ENCODE measurements at regions not wholly inside any gene's neighbourhood (a gene's known extent, or its start where the extent isn't known, plus 50 kb on each side); places are given as distances from the start of the nearest gene placed in this dataset.

DNA sequence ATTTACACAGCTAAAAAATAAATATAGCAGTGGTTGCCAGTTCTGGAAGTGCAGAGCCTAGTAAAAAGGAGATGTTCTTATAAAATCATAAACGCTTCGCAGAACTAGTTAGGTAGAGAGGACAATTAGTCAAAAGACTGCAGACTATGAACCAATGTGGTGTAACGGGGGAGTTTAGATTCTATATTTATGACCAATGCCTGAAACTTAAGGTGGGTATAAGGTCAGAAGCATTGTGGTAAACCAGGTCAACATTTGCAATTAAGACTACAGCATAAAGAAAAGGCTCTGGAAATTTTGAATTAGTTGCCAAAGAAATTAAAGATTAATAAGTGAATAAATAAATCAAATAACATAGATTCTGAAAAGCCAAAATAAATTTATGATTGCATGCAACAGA lies 370.4 kb downstream of the PRDM9 start:
- no peaks in the 10 kb centered on the region for H3K4me1 ChIP-seq (ENCODE audit: control insufficient read depth, low read length)
- H3K9me2 ChIP-seq (replicated peaks; ENCODE audit: control insufficient read depth, low read length): no peaks in the 10 kb centered on the region
- H3K79me2 ChIP-seq (ENCODE audit: control insufficient read depth, low read length): no peaks in the 10 kb centered on the region
- TF ChIP-seq CTCF (IDR thresholded peaks at IDR 0.05; ENCODE audit: low read depth, low read length, poor library complexity, severe bottlenecking) (no peak), EZH2phosphoT487 (IDR thresholded peaks at IDR 0.05; ENCODE audit: borderline replicate concordance, low read length) (no peak)
- H3K9me3 ChIP-seq (ENCODE audit: control insufficient read depth, insufficient read depth, low read length): no peaks in the 10 kb centered on the region
- H3K4me3 ChIP-seq (ENCODE audit: low read length): no peak overlapping the region
- H3K36me3 ChIP-seq (ENCODE audit: control insufficient read depth, low read length): no peaks in the 10 kb centered on the region
- no peaks in the 10 kb centered on the region for H3F3A ChIP-seq (ENCODE audit: control insufficient read depth, insufficient read depth)
- H3K27me3 ChIP-seq (ENCODE audit: control insufficient read depth, low read length): no peaks in the 10 kb centered on the region
- H4K20me1 ChIP-seq (ENCODE audit: control insufficient read depth, insufficient read depth, low read depth, low read length): no peaks in the 10 kb centered on the region
- H3K4me2 ChIP-seq (ENCODE audit: low read length): no peak overlapping the region
- no peak overlapping the region for H3K27ac ChIP-seq (ENCODE audit: low read depth, low read length)

- no peak for TF ChIP-seq EZH2phosphoT487 (IDR thresholded peaks at IDR 0.05; ENCODE audit: borderline replicate concordance, low read length)
- no peak for TF ChIP-seq CTCF (IDR thresholded peaks at IDR 0.05; ENCODE audit: low read depth, low read length, poor library complexity, severe bottlenecking)
- Histone ChIP-seq H3K9me3 (ENCODE audit: control insufficient read depth, insufficient read depth, low read length) (no peaks in the 10 kb centered on the region; the same call in 1 of the 2 replicates), H3K79me2 (ENCODE audit: control insufficient read depth, low read length) (no peaks in the 10 kb centered on the region), H4K20me1 (ENCODE audit: control insufficient read depth, insufficient read depth, low read depth, low read length) (no peaks in the 10 kb centered on the region), H3F3A (ENCODE audit: control insufficient read depth, insufficient read depth) (no peaks in the 10 kb centered on the region), H3K4me1 (ENCODE audit: control insufficient read depth, low read length) (no peaks in the 10 kb centered on the region), H3K27me3 (ENCODE audit: control insufficient read depth, low read length) (no peaks in the 10 kb centered on the region), H3K4me3 (ENCODE audit: low read length) (no peak overlapping the region), H3K36me3 (ENCODE audit: control insufficient read depth, low read length) (no peaks in the 10 kb centered on the region), H3K4me2 (ENCODE audit: low read length) (no peak overlapping the region), H3K27ac (ENCODE audit: low read depth, low read length) (no peak overlapping the region), H3K9me2 (replicated peaks; ENCODE audit: control insufficient read depth, low read length) (no peaks in the 10 kb centered on the region)
Measured at GRCh38 chr5:23884405-23885031, 377.1 kb downstream of the PRDM9 start.

DNA sequence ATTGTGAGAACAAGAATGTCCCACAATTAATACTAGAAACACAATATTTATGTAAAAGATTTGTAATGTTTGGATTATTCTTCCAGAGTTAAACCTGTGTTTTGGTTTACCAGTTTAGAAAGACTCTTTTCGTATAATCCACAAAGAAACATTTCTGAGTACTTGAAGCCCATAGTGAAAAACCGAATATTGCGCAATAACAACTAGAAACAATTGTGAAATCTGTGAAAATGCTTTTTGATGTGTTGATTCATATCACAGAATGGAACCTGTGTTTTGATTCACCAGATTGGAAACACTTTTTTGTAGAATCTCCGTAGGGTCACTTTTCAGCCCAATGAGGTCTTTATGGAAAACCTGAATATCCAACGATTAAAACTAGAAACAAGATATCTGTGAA lies 386.2 kb downstream of the PRDM9 start:
- TF ChIP-seq CTCF (IDR thresholded peaks at IDR 0.05; ENCODE audit: low read depth, low read length, poor library complexity, severe bottlenecking): no peak

More for the DNA sequence above, 386.2 kb downstream of the PRDM9 start:
- no peaks in the 10 kb centered on the region for H3K79me2 ChIP-seq (ENCODE audit: control insufficient read depth, low read length)
- H3K4me3 ChIP-seq (ENCODE audit: low read length): no peak overlapping the region
- H3K9me2 ChIP-seq (replicated peaks; ENCODE audit: control insufficient read depth, low read length): no peaks in the 10 kb centered on the region
- H3K36me3 ChIP-seq (ENCODE audit: control insufficient read depth, low read length): no peaks in the 10 kb centered on the region
- no peaks in the 10 kb centered on the region for H4K20me1 ChIP-seq (ENCODE audit: control insufficient read depth, insufficient read depth, low read depth, low read length)
- H3K27me3 ChIP-seq (ENCODE audit: control insufficient read depth, low read length): no peaks in the 10 kb centered on the region
- H3K9me3 ChIP-seq (ENCODE audit: control insufficient read depth, insufficient read depth, low read length): peaks cover 4% of the 10 kb centered on the region; the same call in 1 of the 2 replicates
- H3F3A ChIP-seq (ENCODE audit: control insufficient read depth, insufficient read depth): no peaks in the 10 kb centered on the region
- no peaks in the 10 kb centered on the region for H3K4me1 ChIP-seq (ENCODE audit: control insufficient read depth, low read length)
- H3K27ac ChIP-seq (ENCODE audit: low read depth, low read length): no peak overlapping the region
- no peak overlapping the region for H3K4me2 ChIP-seq (ENCODE audit: low read length)
